Calu3 (cell line): ENCODE measurements at regions not wholly inside any gene's neighbourhood (a gene's known extent, or its start where the extent isn't known, plus 50 kb on each side); places are given as distances from the start of the nearest gene placed in this dataset.

Experiments
- BruUV-seq: library from RNA; stranded (reverse); fragments of 400-500 nt; replicated peaks from 2 replicates; lab custom pipeline; 2021; lab: Mats Ljungman, UMichigan
- CTCF ChIA-PET: fragments of 300-600 bp; sonication (Branson Sonifier 250); formaldehyde crosslinking; loops from one replicate; lab custom pipeline; 2022; ENCODE audit warnings: antibody characterized with exemption; lab: Charles Lee
- DNase-seq: peaks from one replicate; pipeline ENCODE4 v3.0.0; 2022
- H3K27ac Mint-ChIP-seq: one replicate; pipeline ENCODE4 v1.8.0; 2022; ENCODE audit warnings: mixed read lengths; ENCODE audit not compliant: unreplicated experiment
- H3K27me3 Mint-ChIP-seq: one replicate; pipeline ENCODE4 v1.8.0; 2022; ENCODE audit warnings: mixed read lengths; ENCODE audit not compliant: unreplicated experiment
- H3K36me3 Mint-ChIP-seq: one replicate; pipeline ENCODE4 v1.8.0; 2022; ENCODE audit warnings: mild to moderate bottlenecking, moderate library complexity, mixed read lengths; ENCODE audit not compliant: insufficient read depth, unreplicated experiment
- H3K4me1 Mint-ChIP-seq: one replicate; pipeline ENCODE4 v1.8.0; 2022; ENCODE audit warnings: mild to moderate bottlenecking, low read depth, mixed read lengths; ENCODE audit not compliant: unreplicated experiment
- H3K4me3 Mint-ChIP-seq: one replicate; pipeline ENCODE4 v1.8.0; 2022; ENCODE audit warnings: mild to moderate bottlenecking, low read depth, moderate library complexity, mixed read lengths; ENCODE audit not compliant: unreplicated experiment
- H3K9me3 Mint-ChIP-seq: one replicate; pipeline ENCODE4 v1.8.0; 2022; ENCODE audit warnings: low read depth, mixed read lengths; ENCODE audit not compliant: unreplicated experiment
- CTCF ChIP-seq: fragments of 200-600 bp; IDR thresholded peaks from one replicate; pipeline ENCODE4 v1.8.0; 2022; ENCODE audit warnings: antibody characterized with exemption; ENCODE audit not compliant: unreplicated experiment
- intact Hi-C: fragments of 100-400 bp; cut with micrococcal nuclease; formaldehyde crosslinking; loops from one replicate; pipeline ENCODE4 v1.10.0; 2022; ENCODE audit not compliant: unreplicated experiment

- Mint-ChIP-seq H3K27ac (no peak overlapping the region), H3K9me3 (no peaks in the 10 kb centered on the region), H3K4me1 (no peaks in the 10 kb centered on the region), H3K36me3 (no peaks in the 10 kb centered on the region), H3K4me3 (no peak overlapping the region), H3K27me3 (no peaks in the 10 kb centered on the region)
- no peak for TF ChIP-seq CTCF
- no TSS peak for BruUV-seq
- intact Hi-C loops: no loop called here
- CTCF ChIA-PET: no interaction called here
- no peak for DNase-seq
Observed at GRCh38 chr3:159102001-159102400, 300.1 kb downstream of the MFSD1 start.

GRCh38 chr3:159112724-159113123 is 310.9 kb downstream of the MFSD1 start:
- CTCF ChIA-PET: no interaction called here
- TF ChIP-seq CTCF: no peak
- Mint-ChIP-seq H3K9me3 (no peaks in the 10 kb centered on the region), H3K4me1 (no peaks in the 10 kb centered on the region), H3K27me3 (no peaks in the 10 kb centered on the region), H3K4me3 (no peak overlapping the region), H3K36me3 (no peaks in the 10 kb centered on the region), H3K27ac (no peak overlapping the region)
- no peak for DNase-seq
- intact Hi-C loops: no loop called here
- BruUV-seq: no TSS peak

GRCh38 chr3:159113221-159113875 is 311.5 kb downstream of the MFSD1 start:
- no peak overlapping the region for H3K4me3 Mint-ChIP-seq
- DNase-seq: no peak
- no peak for TF ChIP-seq CTCF
- H3K27ac Mint-ChIP-seq: no peak overlapping the region
- H3K27me3 Mint-ChIP-seq: no peaks in the 10 kb centered on the region
- no peaks in the 10 kb centered on the region for H3K4me1 Mint-ChIP-seq
- no peaks in the 10 kb centered on the region for H3K9me3 Mint-ChIP-seq
- intact Hi-C loops: no loop called here
- BruUV-seq: no TSS peak
- CTCF ChIA-PET: interaction anchor here (0.7 kb wide), 1 partner anchor 498 kb away, joined by 5 read pairs; no protein-coding TSS in a partner anchor
- no peaks in the 10 kb centered on the region for H3K36me3 Mint-ChIP-seq

- intact Hi-C loops: no loop called here
- Mint-ChIP-seq H3K9me3 (no peaks in the 10 kb centered on the region), H3K4me3 (no peak overlapping the region), H3K36me3 (no peaks in the 10 kb centered on the region), H3K4me1 (no peaks in the 10 kb centered on the region), H3K27ac (no peak overlapping the region), H3K27me3 (no peaks in the 10 kb centered on the region)
- no TSS peak for BruUV-seq
- TF ChIP-seq CTCF: no peak
- DNase-seq: no peak
- CTCF ChIA-PET: interaction anchor here (0.6 kb wide), 1 partner anchor 51 kb away, joined by 3 read pairs; no protein-coding TSS in a partner anchor
Observed at GRCh38 chr3:159114582-159114981, 312.7 kb downstream of the MFSD1 start.
